PC-3 (cell line): ENCODE measurements at regions not wholly inside any gene's neighbourhood (a gene's known extent, or its start where the extent isn't known, plus 50 kb on each side); places are given as distances from the start of the nearest gene placed in this dataset.
A peak's percentile ranks its signal among the peaks of the same experiment; 100 is the strongest.

Source experiments
- ATAC-seq: fragments of 200-7000 bp; cut with Tn5 transposase; 2 replicates; pipeline ENCODE4 v1.9.1; 2020; ENCODE audit warnings: mild to moderate bottlenecking, moderate library complexity
- BruUV-seq: library from RNA; stranded (reverse); fragments of 400-500 nt; replicated peaks from 2 replicates; lab custom pipeline; 2021; lab: Mats Ljungman, UMichigan
- CTCF ChIA-PET: fragments of 300-600 bp; sonication (Branson Sonifier 250); formaldehyde crosslinking; loops from one replicate; lab custom pipeline; 2022; ENCODE audit warnings: antibody characterized with exemption; lab: Charles Lee
- POLR2A ChIA-PET: fragments of 300-600 bp; sonication (Branson Sonifier 250); formaldehyde crosslinking; loops from one replicate; lab custom pipeline; 2022; ENCODE audit warnings: antibody characterized with exemption; ENCODE audit not compliant: unreplicated experiment; lab: Charles Lee
- DNase-seq: peaks from one replicate; pipeline ENCODE4 v3.0.0-alpha.2; 2015
- H2AFZ ChIP-seq: fragments of 300-600 bp; sonication (generic); 2 replicates; pipeline ENCODE4 v1.6.0; 2016; ENCODE audit warnings: antibody characterized with exemption, low read length
- H3F3A ChIP-seq: fragments of 300-600 bp; sonication (generic); one replicate; pipeline ENCODE4 v1.6.0; 2017; ENCODE audit warnings: antibody characterized with exemption, low read length, control low read depth, mild to moderate bottlenecking; ENCODE audit not compliant: unreplicated experiment
- H3K27ac ChIP-seq: fragments of 300-600 bp; sonication (generic); 2 replicates; pipeline ENCODE4 v1.5.1; 2016; ENCODE audit warnings: mild to moderate bottlenecking, low read length
- H3K27me3 ChIP-seq: fragments of 300-600 bp; sonication (generic); 2 replicates; pipeline ENCODE4 v1.6.1; 2016; ENCODE audit warnings: low read length, mixed read lengths
- H3K36me3 ChIP-seq: fragments of 300-600 bp; sonication (generic); 2 replicates; pipeline ENCODE4 v1.6.1; 2016; ENCODE audit warnings: low read depth, mixed run types, low read length, mixed read lengths
- H3K4me1 ChIP-seq: fragments of 300-600 bp; sonication (generic); 2 replicates; pipeline ENCODE4 v1.5.1; 2016; ENCODE audit warnings: low read length; ENCODE audit not compliant: insufficient read depth
- H3K4me2 ChIP-seq: fragments of 300-600 bp; sonication (generic); 2 replicates; pipeline ENCODE4 v1.6.0; 2016; ENCODE audit warnings: low read length
- H3K4me3 ChIP-seq: fragments of 300-600 bp; sonication (generic); 2 replicates; pipeline ENCODE4 v1.5.1; 2016; ENCODE audit warnings: mild to moderate bottlenecking, low read length, mixed read lengths
- H3K79me2 ChIP-seq: fragments of 300-600 bp; sonication (generic); 2 replicates; pipeline ENCODE4 v1.6.1; 2017; ENCODE audit warnings: low read length, mixed read lengths
- H3K9ac ChIP-seq: fragments of 300-600 bp; sonication (generic); 2 replicates; pipeline ENCODE4 v1.6.0; 2016; ENCODE audit warnings: mild to moderate bottlenecking, low read length
- H3K9me2 ChIP-seq: fragments of 300-600 bp; sonication (generic); replicated peaks from 2 replicates; pipeline ENCODE4 v1.6.1; 2016; ENCODE audit warnings: mixed run types, low read length, mixed read lengths
- H3K9me3 ChIP-seq: fragments of 300-600 bp; sonication (generic); 2 replicates; pipeline ENCODE4 v1.6.1; 2016; ENCODE audit warnings: low read length, mixed read lengths
- H4K20me1 ChIP-seq: fragments of 300-600 bp; sonication (generic); 2 replicates; pipeline ENCODE4 v1.6.1; 2016; ENCODE audit warnings: low read length, mixed read lengths
- EZH2 ChIP-seq: fragments of 300-600 bp; sonication (generic); IDR thresholded peaks from one replicate; pipeline ENCODE4 v1.6.1; 2017; ENCODE audit warnings: antibody characterized with exemption, mild to moderate bottlenecking, low read length; ENCODE audit not compliant: unreplicated experiment
- EZH2phosphoT487 ChIP-seq: fragments of 300-600 bp; sonication (generic); IDR thresholded peaks from 2 replicates; pipeline ENCODE4 v1.6.1; 2018; ENCODE audit warnings: mild to moderate bottlenecking, antibody characterized with exemption, low read length, borderline replicate concordance
- intact Hi-C: fragments of 100-400 bp; cut with micrococcal nuclease; formaldehyde crosslinking; loops from 2 replicates; pipeline ENCODE4 v1.9.0; 2023
- TF ChIP-seq, protein P1 (sequence below): fragments of 300-600 bp; sonication (generic); conservative IDR thresholded peaks from 2 replicates; pipeline ENCODE4 v1.5.1; 2017; ENCODE audit warnings: antibody characterized with exemption, low read depth, mild to moderate bottlenecking, low read length

- POLR2A ChIA-PET = interaction anchor here (0.7 to 0.8 kb wide), 3 partner anchors 110 to 204 kb away, joined by 3 to 4 read pairs (median 3); no protein-coding TSS in a partner anchor
Measured at GRCh38 chr11:27183672-27184457, 143.2 kb downstream of the BBOX1 start.

DNA sequence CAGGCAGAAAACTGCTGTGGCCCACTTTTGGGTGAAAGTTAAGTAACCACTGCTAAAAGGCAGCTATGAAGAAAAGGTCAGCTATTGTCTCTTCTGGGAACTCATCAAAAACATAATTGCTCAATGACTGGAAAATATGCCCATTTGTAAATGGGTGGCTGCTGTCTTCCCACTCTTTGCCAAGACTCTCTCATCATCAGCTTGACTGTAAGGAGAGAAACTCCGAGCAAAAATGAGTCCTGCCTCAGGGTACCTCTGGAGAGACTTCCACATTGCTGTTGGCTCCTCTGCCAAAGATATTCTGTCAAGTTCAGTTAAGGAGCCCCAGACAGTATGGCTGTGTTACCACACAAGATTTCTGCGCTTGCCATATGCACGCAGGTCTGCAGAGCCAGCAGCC lies 138.7 kb downstream of the BBOX1 start:
- TF ChIP-seq EZH2phosphoT487 (no peak), EZH2 (no peak)
- TF ChIP-seq, protein P1, sequence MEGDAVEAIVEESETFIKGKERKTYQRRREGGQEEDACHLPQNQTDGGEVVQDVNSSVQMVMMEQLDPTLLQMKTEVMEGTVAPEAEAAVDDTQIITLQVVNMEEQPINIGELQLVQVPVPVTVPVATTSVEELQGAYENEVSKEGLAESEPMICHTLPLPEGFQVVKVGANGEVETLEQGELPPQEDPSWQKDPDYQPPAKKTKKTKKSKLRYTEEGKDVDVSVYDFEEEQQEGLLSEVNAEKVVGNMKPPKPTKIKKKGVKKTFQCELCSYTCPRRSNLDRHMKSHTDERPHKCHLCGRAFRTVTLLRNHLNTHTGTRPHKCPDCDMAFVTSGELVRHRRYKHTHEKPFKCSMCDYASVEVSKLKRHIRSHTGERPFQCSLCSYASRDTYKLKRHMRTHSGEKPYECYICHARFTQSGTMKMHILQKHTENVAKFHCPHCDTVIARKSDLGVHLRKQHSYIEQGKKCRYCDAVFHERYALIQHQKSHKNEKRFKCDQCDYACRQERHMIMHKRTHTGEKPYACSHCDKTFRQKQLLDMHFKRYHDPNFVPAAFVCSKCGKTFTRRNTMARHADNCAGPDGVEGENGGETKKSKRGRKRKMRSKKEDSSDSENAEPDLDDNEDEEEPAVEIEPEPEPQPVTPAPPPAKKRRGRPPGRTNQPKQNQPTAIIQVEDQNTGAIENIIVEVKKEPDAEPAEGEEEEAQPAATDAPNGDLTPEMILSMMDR = no peak
- Histone ChIP-seq H3K9me2 (no peaks in the 10 kb centered on the region), H3K27ac (no peak overlapping the region), H3K9ac (no peak overlapping the region), H3K36me3 (no peaks in the 10 kb centered on the region), H3K9me3 (no peaks in the 10 kb centered on the region), H3F3A (no peaks in the 10 kb centered on the region), H3K27me3 (no peaks in the 10 kb centered on the region), H4K20me1 (no peaks in the 10 kb centered on the region), H3K4me2 (no peak overlapping the region), H3K79me2 (no peaks in the 10 kb centered on the region), H3K4me1 (no peaks in the 10 kb centered on the region), H2AFZ (no peak overlapping the region), H3K4me3 (no peak overlapping the region)
- CTCF ChIA-PET = interaction anchor here (0.6 kb wide), 1 partner anchor 316 kb away, joined by 3 read pairs; no protein-coding TSS in a partner anchor
- ATAC-seq = no peak
- POLR2A ChIA-PET = no interaction called here
- intact Hi-C loops = no loop called here
- BruUV-seq = no TSS peak
- no peak for DNase-seq

More at GRCh38 chr11:27183672-27184457, 143.2 kb downstream of the BBOX1 start:
- Histone ChIP-seq H3K79me2 (no peaks in the 10 kb centered on the region), H3K9me3 (no peaks in the 10 kb centered on the region), H3F3A (no peaks in the 10 kb centered on the region), H2AFZ (no peak overlapping the region), H3K9ac (no peak overlapping the region), H3K27ac (no peak overlapping the region), H4K20me1 (no peaks in the 10 kb centered on the region), H3K9me2 (no peaks in the 10 kb centered on the region), H3K4me3 (no peak overlapping the region), H3K27me3 (no peaks in the 10 kb centered on the region), H3K36me3 (no peaks in the 10 kb centered on the region), H3K4me2 (no peak overlapping the region), H3K4me1 (no peaks in the 10 kb centered on the region)
- intact Hi-C loops = loop anchor here (1.0 kb wide), 2 partner anchors 112 to 302 kb away; no protein-coding TSS in a partner anchor
- DNase-seq (peak; percentile 71), ATAC-seq (peak; percentile 33; the same call in 1 of the 2 replicates)
- BruUV-seq = no TSS peak
- TF ChIP-seq, protein P1 = peak; percentile 84
- no peak for TF ChIP-seq EZH2
- CTCF ChIA-PET = interaction anchor here (1.0 kb wide), 5 partner anchors 18 to 302 kb away, joined by 3 to 22 read pairs (median 5); no protein-coding TSS in a partner anchor

DNA sequence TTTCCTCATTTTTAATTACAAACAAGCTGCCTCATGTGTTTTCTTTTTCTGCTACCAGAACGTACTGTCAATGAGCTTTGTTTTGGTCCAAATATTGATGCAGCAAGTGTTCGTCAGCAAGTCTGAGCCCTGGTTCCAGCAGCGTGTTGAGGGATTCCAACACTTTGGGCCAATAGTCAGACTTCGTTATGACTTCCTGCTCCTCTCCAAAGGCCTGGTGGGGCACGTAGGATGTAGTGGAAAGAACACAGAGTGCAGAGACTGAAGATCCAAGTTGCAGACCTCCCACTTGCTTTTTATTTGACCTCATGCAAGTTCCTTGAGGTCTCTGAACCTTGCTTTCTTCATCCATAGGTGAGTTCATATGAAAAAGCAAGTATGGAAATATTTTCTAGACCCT lies 138.2 kb downstream of the BBOX1 start:
- ChIA-PET CTCF (interaction anchor here (0.6 kb wide), 1 partner anchor 317 kb away, joined by 3 read pairs; no protein-coding TSS in a partner anchor), POLR2A (no interaction called here)
- BruUV-seq = no TSS peak

More for the DNA sequence above, 138.2 kb downstream of the BBOX1 start:
- ATAC-seq = no peak
- no peaks in the 10 kb centered on the region for H3K27me3 ChIP-seq
- no peaks in the 10 kb centered on the region for H3K4me1 ChIP-seq
- H3K9ac ChIP-seq = no peak overlapping the region
- no peak for TF ChIP-seq EZH2
- no peak for TF ChIP-seq EZH2phosphoT487
- TF ChIP-seq, protein P1 = no peak
- H3F3A ChIP-seq = no peaks in the 10 kb centered on the region
- no peak overlapping the region for H3K4me2 ChIP-seq
- no peaks in the 10 kb centered on the region for H3K9me3 ChIP-seq
- no peaks in the 10 kb centered on the region for H3K9me2 ChIP-seq
- intact Hi-C loops = no loop called here
- no peak overlapping the region for H3K4me3 ChIP-seq
- no peaks in the 10 kb centered on the region for H4K20me1 ChIP-seq
- H3K27ac ChIP-seq = no peak overlapping the region
- DNase-seq = no peak
- H2AFZ ChIP-seq = no peak overlapping the region
- no peaks in the 10 kb centered on the region for H3K36me3 ChIP-seq
- no peaks in the 10 kb centered on the region for H3K79me2 ChIP-seq
